NCI-H1436 (cell line): ENCODE measurements at regions not wholly inside any gene's neighbourhood (a gene's known extent, or its start where the extent isn't known, plus 50 kb on each side); places are given as distances from the start of the nearest gene placed in this dataset.

Experiments used
- DNase-seq: peaks from one replicate; lab custom pipeline; 2025; lab: John Stamatoyannopoulos, UW

DNA sequence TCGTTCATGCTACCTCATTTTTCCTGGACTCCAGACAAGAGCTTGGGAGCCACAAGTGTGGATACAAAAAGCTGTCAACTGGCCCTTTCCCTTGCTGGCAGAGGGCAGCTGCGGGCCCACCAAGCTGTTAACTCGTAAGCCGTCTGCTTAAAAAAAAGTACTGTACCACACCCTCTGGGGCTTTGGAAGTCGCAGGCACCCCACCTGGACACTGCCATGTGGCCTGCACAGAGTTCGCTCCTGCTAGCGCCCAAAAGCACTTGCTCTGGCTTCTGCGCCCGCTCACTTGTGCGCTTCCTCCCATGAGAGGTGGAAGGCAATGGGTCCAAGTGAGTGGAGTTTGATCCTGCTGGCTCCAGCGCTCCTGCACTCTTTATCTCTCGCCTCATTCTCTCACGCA is 476.4 kb upstream of the FSTL5 start:
- DNase-seq = no peak

DNA sequence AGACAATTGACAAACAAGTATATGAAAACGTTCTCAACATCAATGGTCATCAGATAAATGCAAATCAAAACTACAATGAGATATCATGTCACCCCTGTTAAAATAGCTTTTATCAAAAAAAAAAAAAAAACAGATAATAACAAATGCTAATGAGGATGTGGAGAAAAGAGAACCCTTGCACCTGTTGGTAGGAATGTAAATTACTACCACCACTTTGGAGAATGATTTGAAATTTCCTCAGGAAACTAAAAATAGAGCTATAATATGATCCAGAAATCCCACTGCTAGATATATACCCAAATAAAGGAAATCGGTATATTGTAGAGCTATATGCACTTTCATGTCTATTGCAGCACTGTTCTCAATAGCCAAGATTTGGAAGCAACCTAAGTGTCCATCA is 470.6 kb upstream of the FSTL5 start:
- no peak for DNase-seq

DNA sequence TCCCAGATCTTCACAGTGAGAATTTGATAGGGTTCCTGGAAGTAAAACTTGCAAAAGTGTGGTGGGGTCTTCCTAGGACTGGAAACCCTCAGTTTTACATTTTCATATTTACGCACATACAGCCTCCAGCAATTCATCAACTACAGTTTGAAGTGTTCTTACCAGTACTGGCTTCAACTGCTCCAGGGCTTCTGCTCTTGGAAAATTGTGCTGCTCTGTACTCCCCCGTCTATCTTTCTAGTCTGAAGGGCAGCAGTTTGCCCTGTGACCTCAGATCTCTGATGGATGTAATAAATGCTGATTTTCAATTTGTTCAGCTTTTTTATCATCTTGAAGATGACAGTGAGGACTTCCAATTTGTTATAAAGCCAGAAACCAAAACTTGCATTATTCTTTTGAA is 458.9 kb upstream of the FSTL5 start:
- no peak for DNase-seq

DNA sequence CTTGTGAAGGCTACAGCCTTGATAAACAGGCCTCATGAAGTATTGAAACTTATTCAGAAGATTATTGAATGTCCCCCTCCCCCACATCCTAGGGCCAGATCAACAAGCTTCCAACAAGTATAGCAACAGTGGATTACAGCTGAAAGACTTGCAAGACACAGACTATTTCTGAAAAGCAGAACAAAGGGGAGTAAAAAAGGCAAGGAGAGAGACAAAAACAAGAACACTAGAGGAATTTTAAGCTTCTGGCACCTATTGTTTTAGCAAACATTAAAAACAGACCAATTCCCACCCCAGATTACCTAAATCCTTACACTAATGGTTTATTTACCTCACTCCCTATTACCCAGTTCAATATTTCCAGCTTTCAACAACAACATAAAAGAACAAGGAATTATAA is 446.3 kb upstream of the FSTL5 start:
- DNase-seq = no peak

DNA sequence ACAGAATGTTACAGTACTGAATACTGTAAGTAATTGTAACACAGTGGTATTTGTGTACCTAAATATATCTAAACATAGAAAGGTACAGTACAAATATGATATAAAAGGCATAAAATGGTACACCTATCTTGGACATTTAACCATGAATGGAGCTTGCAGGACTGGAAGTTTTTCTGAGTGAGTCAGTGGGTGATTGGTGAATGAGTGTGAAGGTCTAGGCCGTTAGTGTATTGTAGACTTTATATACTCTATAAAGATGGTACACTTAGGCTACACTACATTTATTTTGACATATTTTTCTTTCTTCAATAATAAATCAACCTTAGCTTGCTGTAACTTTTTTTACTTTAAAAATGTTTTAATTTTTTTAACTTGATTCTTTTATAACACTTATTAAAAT is 422.5 kb upstream of the FSTL5 start:
- DNase-seq = no peak

DNA sequence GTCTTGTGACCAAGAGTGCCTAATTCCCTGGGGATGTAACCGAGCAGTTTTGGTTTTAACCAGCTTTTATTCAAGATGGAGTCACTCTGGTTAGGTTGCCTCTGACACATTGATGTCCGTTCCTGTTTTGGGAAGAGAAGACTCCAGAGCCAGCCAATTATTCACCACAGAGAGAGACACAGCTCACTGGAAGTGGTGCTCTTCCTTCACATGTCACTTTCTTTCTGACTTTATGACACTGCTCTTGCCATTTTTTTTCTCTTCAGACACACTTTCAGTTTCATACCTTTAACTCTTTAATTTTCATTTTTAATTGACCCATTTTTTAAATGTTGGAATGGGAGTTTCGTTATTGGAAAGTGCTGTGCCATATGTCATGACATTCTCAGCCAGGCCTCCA is 418.4 kb upstream of the FSTL5 start:
- DNase-seq = no peak

DNA sequence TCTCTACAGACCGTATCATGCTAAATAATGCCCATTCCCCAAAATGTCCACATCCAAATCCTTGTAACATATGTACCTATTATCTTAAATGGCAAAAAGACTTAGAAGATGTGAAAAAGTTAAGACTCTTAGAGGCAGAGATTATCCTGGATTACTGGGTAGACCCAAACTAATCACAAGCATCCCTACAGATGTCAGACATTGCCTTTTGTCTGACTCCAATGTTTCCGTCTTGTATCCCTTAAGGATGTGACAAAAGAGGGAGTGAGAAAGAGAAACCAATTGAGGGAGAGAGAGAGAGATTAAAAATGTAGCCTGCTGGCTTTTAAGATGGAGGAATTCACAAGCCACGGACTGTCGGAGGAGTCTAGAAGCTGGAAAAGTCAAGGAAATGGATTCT is 401.9 kb upstream of the FSTL5 start:
- no peak for DNase-seq

DNA sequence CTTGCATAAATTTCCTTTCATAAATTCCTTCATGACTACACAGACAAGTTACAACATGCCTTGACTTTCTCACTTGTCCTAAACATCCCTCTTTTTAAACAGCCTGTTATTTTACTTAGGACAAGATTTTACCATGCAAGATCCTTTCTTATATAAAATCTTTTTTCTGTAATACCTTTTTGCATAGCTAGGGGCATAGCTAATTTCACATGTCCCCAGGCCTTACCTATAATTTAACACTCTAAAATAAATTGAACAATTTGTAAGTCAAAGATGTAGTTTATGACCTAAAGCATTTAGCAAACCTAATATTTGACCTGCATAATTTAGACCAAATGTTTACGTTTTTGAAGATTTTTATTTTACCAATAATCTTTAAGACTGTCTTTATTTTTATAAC is 396.3 kb upstream of the FSTL5 start:
- DNase-seq = no peak

DNA sequence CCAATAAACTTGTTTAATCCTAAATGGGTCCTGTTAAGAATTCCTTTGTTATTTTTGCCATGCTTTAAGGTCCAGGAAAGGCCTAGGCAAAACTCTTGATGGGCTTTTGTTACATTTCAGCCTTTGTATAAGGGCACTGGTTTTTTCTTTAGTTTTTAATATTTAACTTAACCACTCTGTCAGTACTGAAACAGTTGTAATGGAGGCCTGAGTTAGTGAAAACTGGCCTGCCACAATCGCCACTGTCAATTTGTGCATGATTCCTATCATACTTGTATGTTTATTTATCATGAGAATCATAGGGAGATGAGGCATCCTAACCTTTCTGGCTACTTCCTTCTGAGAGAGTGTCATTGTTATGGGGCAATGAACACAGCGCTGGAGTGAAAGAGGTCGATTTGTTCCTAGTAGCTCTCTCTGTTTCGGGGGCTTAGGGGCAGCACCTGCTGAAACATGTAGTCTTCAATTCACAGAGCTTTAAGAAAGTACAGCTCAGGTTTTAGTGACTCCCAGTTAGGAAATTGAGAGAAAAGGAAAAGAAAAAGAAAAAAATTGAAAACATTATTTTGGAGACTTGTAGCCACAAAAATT is 393.8 kb upstream of the FSTL5 start:
- DNase-seq = no peak

DNA sequence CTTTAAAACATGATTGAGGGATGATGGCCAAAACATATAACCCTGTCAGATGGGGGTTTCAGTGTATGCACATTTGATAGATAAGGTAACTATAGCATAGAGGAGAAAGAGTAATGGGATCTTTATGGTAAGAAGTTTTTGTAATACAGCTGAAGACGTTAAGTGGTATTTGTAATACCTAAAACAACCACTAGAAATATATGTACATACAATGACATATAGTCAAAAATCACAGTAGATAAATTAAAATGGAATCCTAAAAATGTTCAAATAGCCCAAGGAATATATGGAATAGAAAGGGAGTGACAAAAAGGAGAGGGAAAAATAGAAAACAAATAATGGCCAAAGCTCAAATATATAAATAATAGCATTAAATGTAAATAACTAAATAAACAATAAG is 371.3 kb upstream of the FSTL5 start:
- no peak for DNase-seq

DNA sequence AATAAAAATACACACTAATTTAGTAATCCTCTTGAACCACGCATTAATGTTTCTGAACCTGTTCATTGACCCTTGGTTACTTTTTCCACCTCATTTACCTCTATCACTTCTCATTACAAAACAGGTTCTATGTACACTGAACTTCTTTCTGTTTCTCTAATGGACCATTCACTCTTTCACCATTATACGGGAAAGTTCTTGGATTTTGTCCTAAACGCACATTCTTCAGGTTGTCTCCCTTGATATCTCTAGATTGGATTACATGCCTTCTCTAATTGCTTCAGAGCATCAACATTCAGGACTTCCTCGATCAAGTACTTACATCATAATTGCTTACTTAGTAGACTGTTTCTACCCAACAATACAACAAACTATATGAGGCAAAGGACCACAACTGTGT is 359.4 kb upstream of the FSTL5 start:
- no peak for DNase-seq

DNA sequence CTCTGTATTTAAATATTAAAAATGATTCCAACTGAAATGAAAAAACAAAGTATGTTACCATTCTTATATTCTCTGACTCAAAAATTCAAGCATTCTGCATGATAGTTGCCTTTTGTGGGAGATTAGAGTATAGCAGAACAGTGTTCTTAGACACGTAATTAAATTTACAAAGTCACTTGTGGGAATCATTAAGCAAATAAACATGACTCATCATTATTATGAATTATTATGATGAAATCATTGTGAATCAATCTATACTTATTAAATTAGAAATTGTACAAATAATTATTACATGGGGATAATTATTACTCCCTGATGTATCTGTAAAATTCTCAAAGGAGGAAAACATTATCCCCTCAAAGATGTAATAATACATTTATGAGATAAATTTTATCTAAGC is 358.9 kb upstream of the FSTL5 start:
- DNase-seq = no peak

DNA sequence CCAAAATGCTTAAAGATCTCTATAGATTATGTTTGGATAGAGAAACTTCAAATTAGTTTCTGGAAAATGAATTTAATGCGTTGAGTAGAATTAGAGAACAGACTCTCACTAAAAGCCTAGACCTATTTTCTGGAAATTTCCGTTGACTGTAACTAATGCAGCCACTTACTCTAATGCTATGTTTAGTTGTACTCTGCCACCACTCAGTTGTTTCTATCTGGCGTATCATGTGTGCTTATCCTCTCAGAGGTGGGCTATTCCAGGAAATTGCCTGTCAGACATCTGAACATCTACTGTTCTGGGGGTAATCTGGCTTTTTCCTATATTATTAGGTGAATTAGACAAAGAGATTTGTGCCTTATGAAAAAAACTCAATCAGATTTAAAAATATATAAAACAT is 347.1 kb upstream of the FSTL5 start:
- no peak for DNase-seq

DNA sequence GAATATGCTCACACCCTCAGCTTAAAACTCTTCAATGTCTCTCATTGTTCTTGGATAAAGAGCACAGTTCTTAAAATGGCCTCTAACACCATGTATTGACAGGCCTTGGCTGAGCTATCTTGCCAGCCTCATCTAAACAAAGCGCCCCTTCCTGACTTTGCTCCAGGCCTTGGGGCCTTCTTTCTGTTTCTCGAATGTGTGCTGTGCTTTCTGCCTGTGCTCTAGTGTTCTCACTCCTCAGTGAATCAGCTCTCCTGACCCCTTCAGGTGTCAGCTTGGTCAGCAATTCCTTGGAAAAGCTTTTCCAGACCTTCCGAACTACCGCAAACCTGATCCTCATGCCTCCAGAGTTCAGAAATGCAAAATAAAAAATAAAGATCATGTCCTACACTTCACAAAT is 346.3 kb upstream of the FSTL5 start:
- DNase-seq = no peak

DNA sequence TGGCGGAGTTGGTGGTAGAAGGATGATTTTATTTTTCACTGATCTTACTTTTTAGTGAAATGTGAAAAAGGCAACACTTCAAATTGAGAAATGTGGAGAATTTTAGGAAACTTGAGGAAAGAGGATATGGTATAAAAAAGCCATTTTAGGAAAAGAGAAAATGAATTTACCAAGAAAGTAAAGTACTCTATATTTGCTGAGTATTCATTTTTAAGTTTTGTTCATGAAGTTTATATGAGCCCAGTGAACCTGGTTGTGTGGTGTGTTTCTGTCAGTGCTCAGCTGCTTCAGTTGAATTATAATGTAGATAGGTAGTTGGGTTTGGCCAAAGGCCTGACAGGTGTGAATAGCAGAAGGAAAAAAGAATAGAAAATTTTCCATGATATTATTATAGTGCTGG is 345.5 kb upstream of the FSTL5 start:
- DNase-seq = no peak

DNA sequence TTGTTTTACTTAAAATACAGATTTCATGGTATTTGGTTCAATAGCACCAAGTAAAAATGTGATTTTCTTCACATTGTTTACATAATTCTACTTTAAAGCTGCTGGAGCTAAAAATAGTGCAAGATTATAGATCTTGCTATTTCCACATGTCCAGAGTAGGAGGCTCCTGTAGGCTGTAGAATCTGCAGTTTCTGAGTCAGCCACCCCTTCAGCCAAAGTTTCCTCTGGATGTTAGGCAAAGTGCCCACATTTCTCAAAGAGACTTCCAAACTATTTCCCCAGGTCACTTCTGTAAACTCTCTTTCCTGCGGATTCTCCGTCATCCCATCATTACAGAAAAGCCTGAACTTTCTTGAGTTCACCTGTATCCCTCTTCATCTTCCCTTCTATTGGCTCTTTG is 342.5 kb upstream of the FSTL5 start:
- DNase-seq = no peak

DNA sequence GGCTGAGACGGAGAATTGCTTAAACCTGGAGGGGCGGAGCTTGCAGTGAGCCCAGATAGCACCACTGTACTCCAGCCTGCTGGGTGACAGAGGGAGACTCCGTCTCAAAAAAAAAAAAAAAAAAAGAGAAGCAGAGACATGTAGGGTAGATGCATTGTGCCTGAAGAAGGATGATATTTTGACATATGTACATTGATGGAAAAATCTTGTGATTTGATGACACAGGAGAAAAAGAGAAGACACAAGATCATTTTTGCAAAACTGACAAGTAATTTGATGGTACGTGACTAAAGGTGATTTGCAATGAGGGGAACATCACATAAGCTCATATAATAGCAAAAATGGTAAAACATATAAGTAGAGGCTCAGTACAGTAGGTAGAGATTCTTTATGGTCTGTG is 340.1 kb upstream of the FSTL5 start:
- no peak for DNase-seq

DNA sequence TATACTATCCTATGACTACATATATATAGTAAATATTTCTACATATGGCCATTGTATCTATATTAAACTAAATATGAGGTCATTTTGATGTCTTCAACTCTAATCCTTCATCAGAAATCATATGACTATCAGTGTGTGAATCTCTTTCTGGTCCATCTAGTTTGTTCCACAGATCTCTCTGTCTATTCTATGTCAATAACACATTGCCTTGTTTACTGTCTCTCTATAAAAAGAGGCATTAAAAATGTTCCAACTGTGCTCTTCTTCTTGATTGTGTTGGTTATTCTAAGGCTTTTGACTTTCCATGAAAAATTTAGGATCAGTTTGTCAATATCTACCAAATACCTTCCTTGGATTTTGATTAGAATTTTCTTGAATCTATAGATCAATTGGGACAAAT is 338.3 kb upstream of the FSTL5 start:
- no peak for DNase-seq

DNA sequence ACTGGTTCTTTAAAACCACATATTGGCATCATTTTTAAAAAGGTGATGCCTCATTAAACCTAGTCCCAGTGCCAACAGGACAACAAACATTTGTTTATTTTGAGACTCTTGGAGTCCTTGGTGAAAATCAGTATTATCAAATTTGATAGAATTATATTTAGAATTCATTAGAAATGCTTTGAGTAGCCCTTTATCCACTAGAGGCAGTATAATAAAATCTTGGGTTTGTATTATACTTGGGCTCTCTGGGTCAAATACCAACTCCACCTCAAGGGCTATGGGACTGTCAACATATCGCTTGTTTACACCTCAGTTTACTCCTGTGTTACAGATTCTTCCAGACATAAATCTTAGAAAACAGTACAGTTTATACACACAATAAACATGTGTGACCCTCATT is 335.7 kb upstream of the FSTL5 start:
- DNase-seq = no peak

DNA sequence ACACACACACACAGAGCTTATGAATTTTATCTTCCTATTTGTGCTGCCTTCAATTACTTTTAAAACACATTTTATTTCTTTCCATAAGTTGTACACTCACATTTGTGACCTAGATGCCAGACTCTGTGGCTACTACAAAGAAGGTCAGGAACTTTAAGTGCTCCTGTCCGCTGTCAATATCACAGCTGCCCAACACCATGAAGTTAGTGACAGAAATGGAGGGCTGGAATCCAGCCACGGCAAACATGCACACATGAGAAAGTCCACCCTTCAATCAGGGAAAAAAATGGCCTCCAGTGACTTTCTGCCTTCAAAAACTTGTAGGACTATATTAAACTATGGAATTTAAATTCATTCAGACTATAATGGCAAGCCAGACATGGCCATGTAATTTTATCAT is 334.4 kb upstream of the FSTL5 start:
- no peak for DNase-seq

DNA sequence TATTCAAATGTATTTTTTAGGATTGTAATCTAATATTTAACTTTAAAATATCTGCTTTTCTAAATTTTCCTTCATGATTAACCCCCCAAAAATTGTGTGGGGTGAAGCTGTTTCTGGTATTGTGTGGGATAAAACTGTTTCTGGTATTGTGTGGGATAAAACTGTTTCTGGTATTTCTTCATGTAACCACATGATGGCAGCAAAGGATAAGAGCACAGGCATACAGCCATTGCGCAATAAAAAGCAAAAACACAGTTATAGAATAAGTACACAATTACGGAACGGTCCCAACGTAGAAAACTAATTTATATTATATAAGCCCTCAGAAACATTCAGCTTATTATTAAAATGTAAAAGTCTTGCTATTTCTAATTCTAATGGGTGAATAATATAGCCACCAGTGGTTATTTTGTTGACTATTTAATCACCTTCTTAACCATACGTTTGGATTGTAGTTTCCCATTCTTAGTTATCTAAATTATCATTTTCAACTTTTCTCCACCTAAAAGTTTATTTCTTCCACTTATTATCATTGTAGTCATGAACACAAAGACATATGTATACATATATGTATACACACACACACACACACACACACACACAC is 333.9 kb upstream of the FSTL5 start:
- DNase-seq = peak; percentile 25

DNA sequence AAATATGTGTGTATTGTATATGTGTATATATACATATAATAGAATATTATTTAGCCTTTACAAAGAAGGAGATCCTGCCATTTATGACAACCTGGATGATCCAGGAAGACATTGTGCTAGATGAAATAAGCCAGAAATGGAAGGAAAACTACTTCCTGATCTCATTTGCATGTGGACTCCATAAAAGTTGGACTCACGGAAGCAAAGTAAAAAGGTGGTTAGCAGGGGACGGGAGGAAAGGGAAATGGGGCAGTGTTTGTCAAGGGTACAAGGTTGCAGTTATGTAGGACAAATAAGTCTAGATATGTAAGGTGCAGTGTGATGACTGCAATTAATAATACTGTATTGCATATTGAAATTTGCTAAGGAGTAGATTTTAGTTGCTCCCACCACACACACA is 331.1 kb upstream of the FSTL5 start:
- DNase-seq = no peak

DNA sequence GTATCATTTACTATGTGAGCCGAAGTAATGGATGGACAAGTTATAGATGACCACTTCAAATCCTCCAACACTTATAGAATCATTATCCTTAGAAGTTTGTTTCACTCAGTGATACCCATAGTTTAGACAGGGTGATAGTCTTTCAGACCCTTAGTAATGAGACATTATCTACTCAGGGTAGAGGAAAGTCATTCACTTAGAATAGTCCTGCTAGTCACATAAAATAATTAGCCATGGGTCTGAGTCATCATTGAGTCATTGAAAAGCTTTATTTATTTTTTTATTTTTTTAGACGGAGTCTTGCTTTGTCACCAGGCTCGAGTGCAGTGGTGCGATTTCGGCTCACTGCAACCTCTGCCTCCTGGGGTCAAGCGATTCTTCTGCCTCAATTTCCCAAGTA is 321.7 kb upstream of the FSTL5 start:
- DNase-seq = no peak

DNA sequence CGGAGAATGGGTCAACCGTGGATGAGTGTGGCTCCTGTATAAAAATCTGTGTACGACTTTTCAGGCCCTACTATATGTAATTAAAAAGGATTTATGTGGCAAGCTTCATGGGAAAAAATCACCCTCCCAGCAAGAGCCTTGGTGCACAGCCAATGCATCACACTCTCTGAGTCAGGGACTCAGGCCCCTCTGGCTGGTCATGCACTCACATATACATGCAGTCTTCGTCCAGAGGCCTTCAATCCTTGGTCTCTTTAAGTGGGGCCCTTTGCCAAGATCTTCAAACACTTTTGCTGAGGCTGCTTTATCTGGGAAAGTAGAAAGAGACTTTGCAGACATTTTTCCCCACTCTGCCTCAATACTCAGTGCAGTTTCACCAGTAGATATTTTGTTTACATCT is 311.4 kb upstream of the FSTL5 start:
- no peak for DNase-seq

DNA sequence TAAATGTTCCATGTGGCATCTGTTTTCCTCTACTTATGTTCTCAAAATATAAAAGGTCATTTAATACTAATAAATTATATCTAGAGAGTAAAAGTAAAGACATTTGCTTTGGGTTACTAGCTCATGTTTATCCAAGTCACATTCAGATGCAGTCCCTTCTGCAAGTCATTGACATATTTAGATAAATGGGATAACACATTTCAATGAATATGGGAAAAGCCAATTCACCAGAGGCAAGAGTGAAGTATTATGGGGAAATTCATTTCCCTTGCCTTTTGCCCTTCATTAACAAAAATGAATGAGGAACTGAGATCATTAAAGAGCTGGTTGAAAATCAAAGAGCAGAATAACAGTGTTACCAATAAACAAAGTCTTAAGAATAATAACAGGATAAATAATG is 306.2 kb upstream of the FSTL5 start:
- no peak for DNase-seq
